T47D (cell line): ENCODE measurements at regions not wholly inside any gene's neighbourhood (a gene's known extent, or its start where the extent isn't known, plus 50 kb on each side); places are given as distances from the start of the nearest gene placed in this dataset.
A peak's percentile ranks its signal among the peaks of the same experiment; 100 is the strongest.
"Not testable (repeated sequence)": the region's sequence is repeated elsewhere in the genome, so short reads cannot be mapped to it uniquely, and the experiment has no call there.

ENCODE experiments used
- DNase-seq, 2 experiments: peaks; one replicate each; pipeline versions ENCODE4 v3.0.0 to v3.0.0-alpha.2; 2011 to 2012; ENCODE audit warnings: low read depth in 1 of 2, low spot score in 1 of 2
- JUND ChIP-seq: IDR thresholded peaks from 2 replicates; pipeline ENCODE4 v1.6.1; 2012; ENCODE audit warnings: low read depth
- in situ Hi-C: cut with HindIII; loops from 2 replicates; pipeline ENCODE4 v1.10.0; 2016; ENCODE audit warnings: low sequenced_read_pairs, low pct_unique_long_range_greater_than_20kb

DNA sequence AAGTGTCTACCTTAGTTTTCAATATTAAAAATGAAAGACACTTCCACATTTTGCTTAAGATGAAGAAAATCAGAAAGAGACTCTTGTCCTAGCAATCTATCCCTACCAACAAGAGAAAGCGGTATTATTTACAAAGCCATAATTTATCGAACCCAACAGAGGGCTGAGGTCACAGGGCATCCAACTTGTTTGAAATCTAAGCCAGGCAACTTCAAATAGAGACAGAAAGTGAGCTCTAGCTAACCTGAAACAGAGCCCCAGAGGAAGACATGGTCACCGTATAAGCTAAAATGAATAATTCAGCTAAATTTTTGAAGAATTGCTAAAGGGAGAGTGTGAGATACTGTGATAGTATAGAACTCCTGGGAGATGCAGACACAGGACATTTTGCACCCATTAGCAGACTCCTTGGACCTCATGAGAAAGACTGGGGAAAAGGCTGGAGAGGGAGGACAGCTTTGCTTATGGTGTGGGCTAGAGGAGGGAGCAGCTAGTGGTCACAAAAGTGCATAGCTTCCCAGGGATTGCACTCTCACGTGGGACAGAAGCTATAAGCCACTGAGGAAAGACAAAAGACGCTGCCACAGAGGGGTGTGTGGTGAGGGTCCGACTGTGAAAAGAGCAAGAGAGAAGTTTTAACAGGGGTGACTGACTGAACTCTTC lies 624.2 kb upstream of the GRIN3A start:
- in situ Hi-C loops: no loop called here
- DNase-seq: no peak
- TF ChIP-seq JUND: no peak

DNA sequence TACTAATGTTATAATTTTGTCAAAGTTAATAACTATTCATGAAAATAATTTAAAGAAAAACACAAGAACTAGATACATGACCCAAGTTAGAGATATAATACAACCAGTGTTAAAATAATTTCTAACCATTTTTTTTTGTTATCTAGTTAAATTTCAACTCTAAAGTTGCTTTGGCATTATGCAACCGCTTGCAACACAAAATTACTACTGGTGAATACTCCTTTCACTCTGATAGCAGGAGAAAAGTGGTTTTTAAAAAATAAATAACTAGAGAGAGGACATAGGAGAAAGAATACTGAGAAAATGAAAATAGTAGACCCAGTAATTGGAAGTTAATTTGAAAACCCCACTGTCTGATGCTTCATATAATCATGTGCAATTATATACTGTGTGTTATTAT lies 622.4 kb upstream of the GRIN3A start:
- TF ChIP-seq JUND: no peak
- in situ Hi-C loops: no loop called here
- DNase-seq: no peak

DNA sequence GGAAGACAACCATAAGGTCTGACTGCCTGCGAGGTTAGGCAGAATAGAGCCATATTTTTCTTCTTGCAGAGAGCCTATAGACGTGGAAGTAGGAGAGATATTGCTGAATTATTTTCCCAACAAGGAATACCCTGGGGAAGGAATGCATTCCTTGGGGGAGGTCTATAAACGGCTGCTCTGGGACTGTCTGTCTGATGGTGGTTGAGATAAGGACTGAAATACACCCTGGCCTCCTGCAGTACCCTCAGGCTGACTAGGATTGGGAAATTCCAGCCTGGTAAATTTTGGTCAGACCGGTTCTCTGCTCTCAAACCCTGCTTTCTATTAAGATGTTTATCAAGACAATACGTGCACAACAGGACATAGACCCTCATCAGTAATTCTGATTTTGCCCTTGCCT lies 617.5 kb upstream of the GRIN3A start:
- TF ChIP-seq JUND: no peak
- DNase-seq: peak in 1 of 2 experiments; percentile 72
- in situ Hi-C loops: no loop called here

DNA sequence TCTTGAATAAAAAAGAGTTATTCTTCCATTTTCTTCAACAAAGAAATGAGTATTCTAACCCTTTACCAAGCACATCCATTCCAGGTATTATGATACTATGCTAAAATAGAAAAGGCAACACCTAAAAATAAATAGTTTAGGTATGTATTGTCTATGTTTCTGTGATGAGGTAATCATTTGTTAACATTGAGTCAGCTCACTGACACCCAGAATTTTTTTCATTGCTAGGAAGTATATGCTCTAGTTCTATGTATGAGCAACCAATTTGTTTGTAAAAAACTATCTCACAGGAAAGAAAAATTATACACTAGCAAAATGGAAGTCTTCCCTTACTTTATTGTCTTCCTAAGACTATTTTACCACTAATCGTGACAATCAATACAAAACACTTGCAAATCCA lies 615.6 kb upstream of the GRIN3A start:
- DNase-seq: no peak

DNA sequence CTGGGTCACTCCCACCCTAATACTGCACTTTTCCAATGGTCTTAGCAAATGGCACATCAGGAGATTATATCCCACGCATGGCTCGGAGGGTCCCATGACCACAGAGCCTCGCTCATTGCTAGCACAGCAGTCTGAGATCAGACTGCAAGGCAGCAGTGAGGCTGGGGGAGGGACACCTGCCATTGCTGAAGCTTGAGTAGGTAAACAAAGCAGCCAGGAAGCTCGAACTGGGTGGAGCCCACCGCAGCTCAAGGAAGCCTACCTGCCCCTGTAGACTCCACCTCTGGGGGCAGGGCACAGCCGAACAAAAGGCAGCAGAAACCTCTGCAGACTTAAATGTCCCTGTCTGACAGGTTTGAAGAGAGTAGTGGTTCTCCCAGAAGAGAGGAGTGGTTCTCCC lies 599.0 kb upstream of the GRIN3A start:
- DNase-seq, in situ Hi-C loops: not testable (repeated sequence)

More for the DNA sequence above, 615.6 kb upstream of the GRIN3A start:
- in situ Hi-C loops: no loop called here
- no peak for TF ChIP-seq JUND

DNA sequence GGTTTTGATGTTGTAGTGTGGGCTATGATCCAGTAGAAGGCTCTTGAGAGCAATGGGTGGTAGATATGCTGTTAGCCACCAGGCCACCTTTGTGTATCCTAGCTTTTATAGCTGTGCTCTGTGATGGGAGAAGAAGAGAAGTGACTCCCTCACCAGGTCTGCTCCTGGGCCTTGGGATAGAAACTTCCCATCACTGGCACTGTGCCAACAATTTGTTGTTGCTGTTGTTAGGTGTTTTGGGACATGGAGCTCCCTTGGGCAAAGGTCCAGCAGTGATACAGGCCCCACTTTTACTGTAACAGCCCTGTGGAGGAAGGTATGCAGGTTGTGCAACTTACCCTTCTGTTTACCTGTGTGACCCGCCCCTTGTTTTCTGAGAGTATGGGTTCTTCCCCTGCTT lies 570.9 kb upstream of the GRIN3A start:
- peak in 1 of 2 experiments; percentile 3 for DNase-seq
- in situ Hi-C loops: no loop called here
- no peak for TF ChIP-seq JUND

DNA sequence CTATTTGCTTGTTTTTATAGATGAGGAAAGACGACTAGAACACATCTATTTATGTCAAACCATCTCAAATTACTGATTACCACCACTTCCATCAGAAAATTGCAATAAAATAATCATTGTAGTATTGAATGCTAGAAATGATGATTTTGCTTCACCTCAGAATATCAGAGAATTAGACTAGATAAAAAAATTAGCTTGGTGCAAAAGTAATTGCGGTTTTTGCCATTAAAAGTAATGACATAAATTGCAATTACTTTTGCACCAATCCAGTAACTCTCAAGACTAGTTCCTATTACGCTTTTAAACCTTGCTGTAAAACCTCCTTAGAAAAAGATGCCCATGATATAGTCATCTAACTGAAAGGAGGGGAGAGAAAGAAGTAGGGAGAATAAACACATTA lies 556.7 kb upstream of the GRIN3A start:
- in situ Hi-C loops: no loop called here
- DNase-seq: no peak
- no peak for TF ChIP-seq JUND

DNA sequence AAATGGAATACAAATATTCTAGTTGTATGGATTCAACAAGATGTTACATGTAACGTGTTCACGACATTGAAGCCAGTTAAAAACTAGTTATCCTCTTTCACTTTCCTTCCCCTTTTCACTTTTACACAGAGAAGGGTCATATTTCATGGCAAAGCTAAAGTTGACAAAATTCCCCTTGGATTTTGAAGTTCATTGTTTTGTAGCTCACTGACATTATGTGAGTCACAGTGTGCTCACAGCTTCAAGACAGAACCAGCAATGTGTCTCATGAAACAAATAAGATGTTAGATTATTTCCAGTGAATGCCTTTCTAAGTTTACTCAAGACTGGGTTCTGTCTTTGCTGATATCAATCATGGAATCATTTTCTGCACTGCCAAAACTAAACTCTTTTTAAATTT lies 535.5 kb upstream of the GRIN3A start:
- DNase-seq: no peak
- in situ Hi-C loops: no loop called here
- no peak for TF ChIP-seq JUND

DNA sequence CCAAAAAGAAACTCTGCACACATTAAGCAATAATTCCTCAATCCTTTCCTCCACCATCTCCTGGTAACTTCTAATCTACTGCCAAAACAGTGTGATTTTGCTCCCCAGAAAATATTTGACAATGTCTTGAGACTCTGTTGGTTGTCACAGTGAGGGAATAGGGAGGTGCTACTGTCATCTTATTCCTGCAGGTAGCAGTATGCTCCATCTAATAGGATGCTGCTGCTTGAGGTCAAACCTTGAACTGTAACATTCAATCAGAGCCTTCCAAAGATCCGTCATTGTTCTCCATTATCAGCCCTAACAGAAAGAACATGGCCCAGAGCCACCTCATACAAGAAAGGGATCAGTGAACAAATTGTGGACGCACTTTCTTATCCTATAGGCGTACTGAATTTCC lies 514.7 kb upstream of the GRIN3A start:
- in situ Hi-C loops: no loop called here
- TF ChIP-seq JUND: no peak
- no peak for DNase-seq

DNA sequence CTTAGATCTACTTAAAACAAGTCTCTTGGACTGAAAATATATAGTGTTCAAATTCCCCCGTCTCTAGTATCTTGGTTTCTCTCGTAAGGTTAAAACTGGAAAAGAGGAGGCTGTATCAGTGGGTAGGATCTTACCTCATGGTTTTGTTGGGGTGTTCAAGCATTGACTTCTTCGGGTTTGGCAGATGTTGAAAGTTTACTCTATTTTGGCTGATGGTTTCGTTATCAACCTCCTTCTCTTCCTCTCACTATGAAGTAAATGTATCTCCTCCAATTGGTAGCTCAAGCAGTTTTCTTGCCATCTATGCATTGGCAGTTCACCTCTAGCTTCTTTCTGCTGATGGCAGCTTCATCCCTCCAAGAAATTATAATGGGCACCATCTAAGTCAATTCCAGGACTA lies 506.5 kb upstream of the GRIN3A start:
- in situ Hi-C loops: no loop called here
- no peak for TF ChIP-seq JUND
- no peak for DNase-seq

DNA sequence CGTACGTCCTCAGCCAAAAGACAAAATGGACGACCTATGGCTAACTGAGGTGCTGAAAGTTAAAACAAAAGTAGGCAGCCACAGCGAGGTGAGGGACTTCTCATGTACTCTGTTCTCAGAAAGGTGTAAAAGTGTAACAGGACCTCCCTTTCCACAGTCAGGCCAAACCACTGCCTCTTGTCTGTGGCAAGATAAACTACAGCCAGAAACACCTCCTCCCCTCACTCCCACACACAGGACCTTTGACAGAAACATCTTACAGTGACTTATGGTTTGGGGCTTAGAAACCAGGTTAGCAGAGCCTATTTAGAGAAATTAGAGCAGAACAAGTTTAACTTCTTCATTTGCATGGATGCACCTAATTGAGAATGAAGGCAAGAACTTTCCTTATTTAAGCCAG lies 499.1 kb upstream of the GRIN3A start:
- no peak for TF ChIP-seq JUND
- in situ Hi-C loops: no loop called here
- DNase-seq: no peak

DNA sequence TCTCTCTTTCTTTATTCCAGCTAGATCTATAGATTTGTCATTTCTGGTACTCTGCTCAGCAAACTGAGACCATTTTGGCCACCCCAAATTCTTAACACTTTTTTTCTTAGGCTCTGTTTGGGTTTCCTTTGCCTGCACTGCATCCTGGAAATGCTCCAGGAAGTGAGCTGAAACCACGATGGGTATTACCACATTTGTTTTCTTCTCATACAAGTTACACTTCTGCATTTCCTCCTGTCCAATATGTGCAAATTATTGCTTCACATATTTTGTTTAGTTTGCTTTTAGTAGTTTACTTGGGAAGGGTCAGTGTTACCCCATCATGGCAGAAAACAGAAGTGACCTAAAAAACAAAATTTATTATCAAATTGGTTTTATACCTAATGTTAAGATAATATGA lies 498.6 kb upstream of the GRIN3A start:
- no peak for TF ChIP-seq JUND
- in situ Hi-C loops: no loop called here
- DNase-seq: no peak

DNA sequence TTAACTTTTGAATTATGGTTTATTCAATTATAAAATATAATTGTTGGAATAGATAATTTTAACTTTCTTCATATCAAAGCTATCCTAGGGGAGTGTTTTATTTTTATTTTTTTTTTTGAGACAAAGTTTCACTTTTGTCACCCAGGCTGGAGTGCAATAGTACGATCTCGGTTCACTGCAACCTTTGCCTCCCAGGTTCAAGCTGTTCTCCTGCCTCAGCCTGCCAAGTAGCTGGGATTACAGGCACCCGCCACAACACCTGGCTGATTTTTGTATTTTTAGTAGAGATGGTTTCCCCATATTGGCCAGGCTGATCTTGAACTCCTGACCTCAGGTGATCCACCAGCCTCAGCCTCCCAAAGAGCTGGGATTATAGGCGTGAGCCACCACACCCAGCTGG lies 489.0 kb upstream of the GRIN3A start:
- in situ Hi-C loops, DNase-seq: not testable (repeated sequence)

DNA sequence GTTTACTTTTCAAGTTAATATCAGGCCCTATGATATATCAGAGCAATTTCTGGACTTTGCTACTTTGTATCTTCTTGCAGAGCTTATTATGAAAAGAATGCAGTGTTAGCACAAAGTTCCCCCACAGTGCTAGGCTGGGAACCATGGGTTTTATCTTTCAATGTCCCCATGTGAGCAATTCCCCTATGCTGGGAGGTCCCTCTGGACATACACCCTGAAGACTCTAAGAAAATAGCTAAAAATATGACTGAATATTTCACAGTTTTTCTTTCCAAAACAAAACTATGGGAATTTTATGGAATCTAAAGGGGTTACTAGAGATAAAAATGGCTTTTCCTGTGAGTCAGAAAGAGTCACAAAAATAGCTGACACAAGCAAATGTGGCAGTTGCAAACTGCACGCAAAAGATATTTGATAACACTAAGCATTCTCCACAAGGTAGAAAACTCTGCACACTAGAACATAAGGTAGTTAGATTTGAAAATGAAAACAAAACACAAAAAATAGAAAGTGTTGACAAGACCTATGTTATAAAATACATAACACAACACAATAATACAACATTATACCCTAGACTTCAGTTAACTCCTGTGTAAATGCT lies 487.5 kb upstream of the GRIN3A start:
- no peak for DNase-seq
- in situ Hi-C loops: no loop called here
- TF ChIP-seq JUND: no peak

DNA sequence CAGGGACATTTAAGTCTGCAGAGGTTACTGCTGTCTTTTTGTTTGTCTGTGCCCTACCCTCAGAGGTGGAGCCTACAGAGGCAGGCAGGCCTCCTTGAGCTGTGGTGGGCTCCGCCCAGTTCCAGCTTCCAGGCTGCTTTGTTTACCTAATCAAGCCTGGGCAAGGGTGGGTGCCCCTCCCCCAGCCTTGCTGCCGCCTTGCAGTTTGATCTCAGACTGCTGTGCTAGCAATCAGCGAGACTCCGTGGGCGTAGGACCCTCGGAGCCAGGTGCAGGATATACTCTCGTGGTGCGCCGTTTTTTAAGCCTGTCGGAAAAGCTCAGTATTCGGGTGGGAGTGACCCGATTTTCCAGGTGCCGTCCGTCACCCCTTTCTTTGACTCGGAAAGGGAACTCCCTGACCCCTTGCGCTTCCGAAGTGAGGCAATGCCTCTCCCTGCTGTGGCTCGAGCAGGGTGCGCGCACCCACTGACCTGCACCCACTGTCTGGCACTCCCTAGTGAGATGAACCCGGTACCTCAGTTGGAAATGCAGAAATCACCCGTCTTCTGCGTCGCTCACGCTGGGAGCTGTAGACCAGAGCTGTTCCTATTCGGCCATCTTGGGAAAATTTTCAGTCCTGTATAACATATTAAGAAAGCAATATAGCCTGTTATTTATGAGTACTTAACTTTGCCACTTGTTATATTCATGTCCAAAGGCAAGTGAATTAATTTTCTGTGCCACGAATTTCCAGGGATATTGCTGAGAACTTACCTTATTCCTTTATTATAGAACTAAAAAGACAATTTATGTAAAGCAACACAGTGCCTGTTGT lies 485.1 kb upstream of the GRIN3A start:
- peak in 1 of 2 experiments; percentile 18 for DNase-seq
- in situ Hi-C loops: not testable (repeated sequence)
